ENCODE measurements at regions not wholly inside any gene's neighbourhood (a gene's known extent, or its start where the extent isn't known, plus 50 kb on each side); places are given as distances from the start of the nearest gene placed in this dataset.

GRCh38 chr15:36335224-36335623 is 244.2 kb upstream of the CDIN1 start (continued):
- TF ChIP-seq CHD1 (IDR thresholded peaks at IDR 0.05; ENCODE audit: low read depth, low read length): no peak

- H3K9me3 ChIP-seq (replicated peaks; ENCODE audit: control insufficient read depth, insufficient read depth, low read length): no peaks in the 10 kb centered on the region
- no peak overlapping the region for H3K27ac ChIP-seq (ENCODE audit: control insufficient read depth, insufficient read depth)
- no peak for FAIRE-seq
- BruUV-seq (replicated peaks): no TSS peak
- H3K4me1 ChIP-seq (ENCODE audit: control insufficient read depth, insufficient read depth, low read length): no peaks in the 10 kb centered on the region
- no peaks in the 10 kb centered on the region for H3K36me3 ChIP-seq (ENCODE audit: control insufficient read depth in 2 of 2, insufficient read depth in 2 of 2, low read length in 1 of 2)
- DNase-seq (ENCODE audit: low read depth, low spot score): no peak
- no peaks in the 10 kb centered on the region for H3K27me3 ChIP-seq (replicated peaks in 1 of 2; ENCODE audit: control insufficient read depth in 2 of 2, insufficient read depth in 2 of 2, low read length in 1 of 2)
- no peak overlapping the region for H2AFZ ChIP-seq (ENCODE audit: control insufficient read depth, low read depth, low read length)
- H3K79me2 ChIP-seq (ENCODE audit: control insufficient read depth, insufficient read depth, low read length): no peaks in the 10 kb centered on the region
- no peak overlapping the region for H3K4me3 ChIP-seq
- TF ChIP-seq RFX5 (IDR thresholded peaks at IDR 0.05; ENCODE audit: low read depth, low read length): no peak
- TF ChIP-seq POLR2A (IDR thresholded peaks at IDR 0.05; ENCODE audit: low read depth, low read length): no peak
- TF ChIP-seq JUND (IDR thresholded peaks at IDR 0.05; ENCODE audit: low read depth, low read length): no peak
- TF ChIP-seq BCL3 (IDR thresholded peaks at IDR 0.05; ENCODE audit: borderline replicate concordance, insufficient read depth, low read depth, low read length, poor library complexity, severe bottlenecking): no peak
- TF ChIP-seq RAD51 (IDR thresholded peaks at IDR 0.05): no peak
- TF ChIP-seq PAX5 (IDR thresholded peaks at IDR 0.05; ENCODE audit: borderline replicate concordance, low read depth, low read length): no peak
- TF ChIP-seq NR2C2 (IDR thresholded peaks at IDR 0.05; ENCODE audit: borderline replicate concordance, control insufficient read depth, insufficient read length, low read depth): no peak
- TF ChIP-seq ZBED1 (IDR thresholded peaks at IDR 0.05; ENCODE audit: borderline replicate concordance): no peak
- no peak for TF ChIP-seq IKZF1 (conservative IDR thresholded peaks at IDR 0.05)
- no peak for TF ChIP-seq ETV6 (conservative IDR thresholded peaks at IDR 0.05 in 1 of 2, IDR thresholded peaks at IDR 0.05 in 1 of 2; ENCODE audit: borderline replicate concordance in 1 of 2, low read depth in 1 of 2)
- no peak for TF ChIP-seq RUNX3 (IDR thresholded peaks at IDR 0.05; ENCODE audit: low read length)
- RAD21 ChIA-PET (ENCODE audit: unreplicated experiment): no interaction called here
- WGBS (ENCODE audit: insufficient coverage, insufficient replicate concordance, low lambda C conversion rate, missing lambda C conversion rate): 96% methylated on average over 1 of the region's 1 CpG
- POLR2A ChIA-PET: no interaction called here
- no peak for ATAC-seq
- intact Hi-C loops (cut with micrococcal nuclease; ENCODE audit: unreplicated experiment) (loop anchor here (5.0 kb wide), 1 partner anchor 573 kb away; no protein-coding TSS in a partner anchor), in situ Hi-C loops (cut with MboI) (loop anchor here (5.0 kb wide), 1 partner anchor 52 kb away; no protein-coding TSS in a partner anchor)
- H4K20me1 ChIP-seq (ENCODE audit: control insufficient read depth, insufficient read depth): no peaks in the 10 kb centered on the region
- CTCF ChIA-PET: no interaction called here
- SMC1A ChIA-PET (ENCODE audit: uncharacterized antibody, unreplicated experiment): no interaction called here
- no peak overlapping the region for H3K9ac ChIP-seq (ENCODE audit: control insufficient read depth, insufficient read depth, low read length)
- no peak overlapping the region for H3K4me2 ChIP-seq (ENCODE audit: control insufficient read depth, insufficient read depth)
Measured at GRCh38 chr15:36335659-36336058, 243.8 kb upstream of the CDIN1 start.

Measured in GM12878 (cell line).